HCT116 (cell line): ENCODE measurements at regions not wholly inside any gene's neighbourhood (a gene's known extent, or its start where the extent isn't known, plus 50 kb on each side); places are given as distances from the start of the nearest gene placed in this dataset.

ENCODE experiments used
- ATAC-seq: fragments of 200-7000 bp; cut with Tn5 transposase; 2 replicates; pipeline ENCODE4 v1.9.1; 2020; ENCODE audit warnings: mild to moderate bottlenecking, moderate library complexity
- BruUV-seq: library from RNA; stranded (reverse); fragments of 400-500 nt; replicated peaks from 2 replicates; lab custom pipeline; 2021; lab: Mats Ljungman, UMichigan
- CTCF ChIA-PET: fragments of 300-600 bp; sonication (Branson Sonifier 250); formaldehyde crosslinking; loops from one replicate; lab custom pipeline; 2021; ENCODE audit warnings: antibody characterized with exemption; lab: Charles Lee
- POLR2A ChIA-PET: fragments of 300-600, 350-600 bp; sonication (Branson Sonifier 250); formaldehyde crosslinking; loops from one replicate; lab custom pipeline; 2021; ENCODE audit warnings: antibody characterized with exemption; lab: Charles Lee
- RAD21 ChIA-PET, 2 experiments: fragments of 300-600 bp; sonication (Branson Sonifier 250); formaldehyde crosslinking; loops; one replicate each; lab custom pipeline; 2023; ENCODE audit warnings: low total read pairs in 2 of 2; ENCODE audit not compliant: uncharacterized antibody in 2 of 2, unreplicated experiment in 2 of 2, low non-redundant PET in 1 of 2; lab: Charles Lee
- DNase-seq: peaks from one replicate; pipeline ENCODE4 v3.0.0-alpha.2; 2010; ENCODE audit warnings: low read depth, low spot score
- H2AFZ ChIP-seq: fragments of 200-600 bp; shearing (Covaris generic), sonication (generic); 2 replicates; pipeline ENCODE4 v1.6.1; 2017; ENCODE audit warnings: low read depth, mixed run types, mixed read lengths, antibody characterized with exemption, low read length; ENCODE audit not compliant: poor library complexity, severe bottlenecking
- H3K27ac ChIP-seq: 2 replicates; pipeline ENCODE4 v1.5.1; 2012; ENCODE audit warnings: low read depth, low read length
- H3K27me3 ChIP-seq: fragments of 200-600 bp; sonication (generic); 2 replicates; pipeline ENCODE4 v1.6.1; 2016; ENCODE audit warnings: mixed run types, low read length, mixed read lengths; ENCODE audit not compliant: insufficient read depth
- H3K36me3 ChIP-seq, 2 experiments: fragments of 200-500 bp in 1 of 2; fragments of 200-600 bp in 1 of 2; sonication (Bioruptor generic) in 1 of 2; sonication (generic) in 1 of 2; 2 replicates each; pipeline versions ENCODE4 v1.5.1 to v1.6.1; 2014 to 2016; ENCODE audit warnings: low read length in 2 of 2, inconsistent platforms in 1 of 2, mixed read lengths in 1 of 2, mixed run types in 1 of 2; ENCODE audit not compliant: insufficient read depth in 2 of 2, control insufficient read depth in 1 of 2
- H3K4me1 ChIP-seq, 2 experiments: fragments of 200-600 bp in 1 of 2; sonication (generic) in 1 of 2; 2 replicates each; pipeline versions ENCODE4 v1.5.1 to v1.6.1; 2012 to 2017; ENCODE audit warnings: low read length in 2 of 2, inconsistent platforms in 1 of 2, mild to moderate bottlenecking in 1 of 2, mixed read lengths in 1 of 2, mixed run types in 1 of 2, moderate library complexity in 1 of 2; ENCODE audit not compliant: insufficient read depth in 2 of 2, control insufficient read depth in 1 of 2
- H3K4me2 ChIP-seq: fragments of 200-600 bp; sonication (generic); 2 replicates; pipeline ENCODE4 v1.6.1; 2017; ENCODE audit warnings: mixed run types, low read length, mixed read lengths
- H3K4me3 ChIP-seq, 2 experiments: fragments of 200-600 bp in 1 of 2; sonication (generic) in 1 of 2; replicated peaks in 1 of 2; 2 replicates each; pipeline ENCODE4 v1.5.1; 2011 to 2016; ENCODE audit warnings: low read length in 2 of 2, control low read depth in 1 of 2, low read depth in 1 of 2, mild to moderate bottlenecking in 1 of 2, mixed read lengths in 1 of 2, mixed run types in 1 of 2
- H3K79me2 ChIP-seq: fragments of 200-600 bp; sonication (generic); 2 replicates; pipeline ENCODE4 v1.6.1; 2017; ENCODE audit warnings: mild to moderate bottlenecking, mixed run types, low read length, moderate library complexity, mixed read lengths; ENCODE audit not compliant: insufficient read depth
- H3K9ac ChIP-seq: fragments of 200-600 bp; sonication (generic); 2 replicates; pipeline ENCODE4 v1.6.1; 2016; ENCODE audit warnings: low read length, mixed read lengths
- H3K9me2 ChIP-seq: fragments of 200-600 bp; sonication (generic), shearing (Covaris generic); 2 replicates; pipeline ENCODE4 v1.6.1; 2017; ENCODE audit warnings: mixed run types, mild to moderate bottlenecking, moderate library complexity; ENCODE audit not compliant: insufficient read depth
- H3K9me3 ChIP-seq, 2 experiments: fragments of 200-500 bp in 1 of 2; fragments of 200-600 bp in 1 of 2; sonication (Bioruptor generic) in 1 of 2; sonication (generic) in 1 of 2; 2 replicates each; pipeline ENCODE4 v1.6.1; 2014 to 2017; ENCODE audit warnings: low read length in 2 of 2, mixed read lengths in 2 of 2, inconsistent platforms in 1 of 2, low read depth in 1 of 2, mild to moderate bottlenecking in 1 of 2, mixed run types in 1 of 2, moderate library complexity in 1 of 2; ENCODE audit not compliant: control insufficient read depth in 1 of 2, insufficient read depth in 1 of 2
- H4K20me1 ChIP-seq: fragments of 200-600 bp; sonication (generic), shearing (Covaris generic); 2 replicates; pipeline ENCODE4 v1.6.1; 2017; ENCODE audit warnings: mixed run types, mild to moderate bottlenecking, moderate library complexity; ENCODE audit not compliant: insufficient read depth
- ELF1 ChIP-seq: IDR thresholded peaks from 2 replicates; pipeline ENCODE4 v1.6.1; 2012; ENCODE audit warnings: low read depth, borderline replicate concordance
- JUND ChIP-seq: IDR thresholded peaks from 2 replicates; pipeline ENCODE4 v1.6.1; 2012
- POLR2A ChIP-seq: IDR thresholded peaks from 2 replicates; pipeline ENCODE4 v1.7.0; 2011; ENCODE audit warnings: borderline replicate concordance; ENCODE audit not compliant: insufficient read depth, insufficient read length; ENCODE audit errors: extremely low read depth
- POLR2AphosphoS5 ChIP-seq: IDR thresholded peaks from 2 replicates; pipeline ENCODE4 v1.6.1; 2011; ENCODE audit warnings: mild to moderate bottlenecking, low read depth, low read length, moderate library complexity
- RAD21 ChIP-seq: IDR thresholded peaks from 2 replicates; pipeline ENCODE4 v1.6.1; 2012; ENCODE audit warnings: low read depth, mild to moderate bottlenecking
- SIN3A ChIP-seq: IDR thresholded peaks from 2 replicates; pipeline ENCODE4 v1.6.1; 2012; ENCODE audit warnings: low read depth
- SRF ChIP-seq: IDR thresholded peaks from 2 replicates; pipeline ENCODE4 v1.6.1; 2012; ENCODE audit warnings: low read depth
- TCF7L2 ChIP-seq: IDR thresholded peaks from 2 replicates; pipeline ENCODE4 v1.7.0; 2011; ENCODE audit warnings: borderline replicate concordance, inconsistent platforms; ENCODE audit not compliant: insufficient read depth, insufficient read length; ENCODE audit errors: extremely low read depth
- YY1 ChIP-seq: IDR thresholded peaks from 2 replicates; pipeline ENCODE4 v1.6.1; 2011; ENCODE audit warnings: low read length, low read depth, moderate library complexity, mild to moderate bottlenecking; ENCODE audit not compliant: insufficient replicate concordance; ENCODE audit errors: extremely low read depth
- intact Hi-C: fragments of 100-400 bp; cut with micrococcal nuclease; formaldehyde crosslinking; loops from 2 replicates; pipeline ENCODE4 v1.10.0; 2022
- TF ChIP-seq, protein P1 (sequence below): IDR thresholded peaks from 2 replicates; pipeline ENCODE4 v1.6.1; 2012; ENCODE audit warnings: low read depth
- TF ChIP-seq, protein P2 (sequence below): IDR thresholded peaks from 2 replicates; pipeline ENCODE4 v1.6.1; 2011; ENCODE audit warnings: mild to moderate bottlenecking, low read length, moderate library complexity; ENCODE audit not compliant: insufficient replicate concordance; ENCODE audit errors: extremely low read depth

DNA sequence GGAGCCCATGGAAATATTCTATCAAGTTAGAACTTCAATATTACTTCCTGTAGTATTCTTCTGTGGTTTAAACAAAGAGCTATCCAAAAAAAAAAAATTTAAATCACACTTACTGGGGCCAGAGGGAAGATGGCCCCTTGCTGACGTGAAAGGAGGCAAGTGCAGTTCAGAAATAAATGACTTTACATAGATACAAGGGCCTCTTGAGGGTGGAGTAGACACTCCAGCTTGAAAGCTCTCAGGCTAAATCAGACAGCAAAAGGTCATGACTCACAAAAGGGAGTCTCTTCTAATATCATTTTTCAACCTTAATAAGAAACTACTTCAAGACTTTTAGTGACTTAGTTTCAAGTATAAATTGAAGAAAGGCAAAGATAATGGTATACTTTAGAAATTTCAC is 1160.3 kb downstream of the FAM181B start:
- ChIA-PET CTCF (no interaction called here), POLR2A (no interaction called here)
- DNase-seq (no peak), ATAC-seq (no peak)
- H3K9ac ChIP-seq: no peak overlapping the region
- peaks cover 0 to 7% of the 10 kb centered on the region in 2 experiments; a peak in 2 of 4 replicates for H3K9me3 ChIP-seq
- no peak overlapping the region for H3K4me3 ChIP-seq
- H3K27me3 ChIP-seq: no peaks in the 10 kb centered on the region
- no peaks in the 10 kb centered on the region for H3K79me2 ChIP-seq
- intact Hi-C loops: no loop called here
- no peak for TF ChIP-seq ELF1
- TF ChIP-seq POLR2A: no peak
- TF ChIP-seq, all 23 proteins: peak for 0
- Histone ChIP-seq H3K4me1 (no peaks in the 10 kb centered on the region), H3K9me2 (no peaks in the 10 kb centered on the region), H4K20me1 (no peaks in the 10 kb centered on the region), H3K4me2 (no peak overlapping the region), H3K27ac (no peak overlapping the region), H2AFZ (no peak overlapping the region), H3K36me3 (no peaks in the 10 kb centered on the region)
- RAD21 ChIA-PET: no interaction called here
- BruUV-seq: no TSS peak

GRCh38 chr11:81570669-81571068 is 1163.0 kb downstream of the FAM181B start:
- ChIA-PET RAD21 (no interaction called here), POLR2A (no interaction called here), CTCF (no interaction called here)
- H3K4me1 ChIP-seq: no peaks in the 10 kb centered on the region
- no peak overlapping the region for H3K9ac ChIP-seq
- no peaks in the 10 kb centered on the region for H3K9me2 ChIP-seq
- TF ChIP-seq, protein P1, sequence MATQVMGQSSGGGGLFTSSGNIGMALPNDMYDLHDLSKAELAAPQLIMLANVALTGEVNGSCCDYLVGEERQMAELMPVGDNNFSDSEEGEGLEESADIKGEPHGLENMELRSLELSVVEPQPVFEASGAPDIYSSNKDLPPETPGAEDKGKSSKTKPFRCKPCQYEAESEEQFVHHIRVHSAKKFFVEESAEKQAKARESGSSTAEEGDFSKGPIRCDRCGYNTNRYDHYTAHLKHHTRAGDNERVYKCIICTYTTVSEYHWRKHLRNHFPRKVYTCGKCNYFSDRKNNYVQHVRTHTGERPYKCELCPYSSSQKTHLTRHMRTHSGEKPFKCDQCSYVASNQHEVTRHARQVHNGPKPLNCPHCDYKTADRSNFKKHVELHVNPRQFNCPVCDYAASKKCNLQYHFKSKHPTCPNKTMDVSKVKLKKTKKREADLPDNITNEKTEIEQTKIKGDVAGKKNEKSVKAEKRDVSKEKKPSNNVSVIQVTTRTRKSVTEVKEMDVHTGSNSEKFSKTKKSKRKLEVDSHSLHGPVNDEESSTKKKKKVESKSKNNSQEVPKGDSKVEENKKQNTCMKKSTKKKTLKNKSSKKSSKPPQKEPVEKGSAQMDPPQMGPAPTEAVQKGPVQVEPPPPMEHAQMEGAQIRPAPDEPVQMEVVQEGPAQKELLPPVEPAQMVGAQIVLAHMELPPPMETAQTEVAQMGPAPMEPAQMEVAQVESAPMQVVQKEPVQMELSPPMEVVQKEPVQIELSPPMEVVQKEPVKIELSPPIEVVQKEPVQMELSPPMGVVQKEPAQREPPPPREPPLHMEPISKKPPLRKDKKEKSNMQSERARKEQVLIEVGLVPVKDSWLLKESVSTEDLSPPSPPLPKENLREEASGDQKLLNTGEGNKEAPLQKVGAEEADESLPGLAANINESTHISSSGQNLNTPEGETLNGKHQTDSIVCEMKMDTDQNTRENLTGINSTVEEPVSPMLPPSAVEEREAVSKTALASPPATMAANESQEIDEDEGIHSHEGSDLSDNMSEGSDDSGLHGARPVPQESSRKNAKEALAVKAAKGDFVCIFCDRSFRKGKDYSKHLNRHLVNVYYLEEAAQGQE: no peak
- TF ChIP-seq SRF (no peak), SIN3A (no peak), RAD21 (no peak), POLR2AphosphoS5 (no peak), POLR2A (no peak), JUND (no peak), TCF7L2 (no peak), ELF1 (no peak), YY1 (no peak)
- TF ChIP-seq, protein P2, sequence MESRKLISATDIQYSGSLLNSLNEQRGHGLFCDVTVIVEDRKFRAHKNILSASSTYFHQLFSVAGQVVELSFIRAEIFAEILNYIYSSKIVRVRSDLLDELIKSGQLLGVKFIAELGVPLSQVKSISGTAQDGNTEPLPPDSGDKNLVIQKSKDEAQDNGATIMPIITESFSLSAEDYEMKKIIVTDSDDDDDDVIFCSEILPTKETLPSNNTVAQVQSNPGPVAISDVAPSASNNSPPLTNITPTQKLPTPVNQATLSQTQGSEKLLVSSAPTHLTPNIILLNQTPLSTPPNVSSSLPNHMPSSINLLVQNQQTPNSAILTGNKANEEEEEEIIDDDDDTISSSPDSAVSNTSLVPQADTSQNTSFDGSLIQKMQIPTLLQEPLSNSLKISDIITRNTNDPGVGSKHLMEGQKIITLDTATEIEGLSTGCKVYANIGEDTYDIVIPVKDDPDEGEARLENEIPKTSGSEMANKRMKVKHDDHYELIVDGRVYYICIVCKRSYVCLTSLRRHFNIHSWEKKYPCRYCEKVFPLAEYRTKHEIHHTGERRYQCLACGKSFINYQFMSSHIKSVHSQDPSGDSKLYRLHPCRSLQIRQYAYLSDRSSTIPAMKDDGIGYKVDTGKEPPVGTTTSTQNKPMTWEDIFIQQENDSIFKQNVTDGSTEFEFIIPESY: no peak
- DNase-seq: no peak
- no peaks in the 10 kb centered on the region for H3K79me2 ChIP-seq
- intact Hi-C loops: no loop called here
- no peak overlapping the region for H3K27ac ChIP-seq
- no peak overlapping the region for H2AFZ ChIP-seq
- H4K20me1 ChIP-seq: no peaks in the 10 kb centered on the region
- H3K4me2 ChIP-seq: no peak overlapping the region
- ATAC-seq: no peak
- H3K4me3 ChIP-seq: no peak overlapping the region
- H3K27me3 ChIP-seq: no peaks in the 10 kb centered on the region
- H3K36me3 ChIP-seq: no peaks in the 10 kb centered on the region
- H3K9me3 ChIP-seq: peaks cover 0 to 9% of the 10 kb centered on the region in 2 experiments; a peak in 2 of 4 replicates
- BruUV-seq: no TSS peak
